OCI-LY7 (cell line): ENCODE measurements at regions not wholly inside any gene's neighbourhood (a gene's known extent, or its start where the extent isn't known, plus 50 kb on each side); places are given as distances from the start of the nearest gene placed in this dataset.

Experiments used
- BruUV-seq: library from RNA; stranded (reverse); fragments of 400-500 nt; replicated peaks from 2 replicates; lab custom pipeline; 2021; lab: Mats Ljungman, UMichigan
- CTCF ChIA-PET: fragments of 300-600 bp; sonication (Branson Sonifier 250); formaldehyde crosslinking; loops from one replicate; lab custom pipeline; 2022; ENCODE audit warnings: antibody characterized with exemption; ENCODE audit not compliant: unreplicated experiment; lab: Charles Lee
- POLR2A ChIA-PET: fragments of 300-600 bp; sonication (Branson Sonifier 250); formaldehyde crosslinking; loops from one replicate; lab custom pipeline; 2022; ENCODE audit warnings: antibody characterized with exemption; lab: Charles Lee
- DNase-seq: peaks from one replicate; pipeline ENCODE4 v3.0.0-alpha.2; 2015; ENCODE audit warnings: low spot score
- H2AFZ ChIP-seq: fragments of 200-600 bp; sonication (generic), shearing (Covaris generic); 2 replicates; pipeline ENCODE4 v1.6.1; 2014; ENCODE audit warnings: mild to moderate bottlenecking, antibody characterized with exemption, low read length, moderate library complexity
- H3K27ac ChIP-seq: fragments of 200-600 bp; sonication (generic); 2 replicates; pipeline ENCODE4 v1.5.1; 2014; ENCODE audit warnings: mixed run types, low read depth, mild to moderate bottlenecking, moderate library complexity, low read length, inconsistent platforms; ENCODE audit not compliant: poor library complexity, severe bottlenecking
- H3K36me3 ChIP-seq: fragments of 200-600 bp; sonication (generic); 2 replicates; pipeline ENCODE4 v1.6.1; 2014; ENCODE audit warnings: mild to moderate bottlenecking, antibody characterized with exemption, low read length, moderate library complexity, mixed read lengths; ENCODE audit not compliant: insufficient read depth
- H3K4me1 ChIP-seq: fragments of 200-600 bp; sonication (generic); 2 replicates; pipeline ENCODE4 v1.5.1; 2014; ENCODE audit warnings: mild to moderate bottlenecking, low read length; ENCODE audit not compliant: insufficient read depth, poor library complexity, severe bottlenecking
- H3K4me2 ChIP-seq: fragments of 200-600 bp; sonication (generic); 2 replicates; pipeline ENCODE4 v1.6.1; 2014; ENCODE audit warnings: mild to moderate bottlenecking, low read length
- H3K4me3 ChIP-seq: fragments of 200-600 bp; sonication (generic); 2 replicates; pipeline ENCODE4 v1.5.1; 2014; ENCODE audit warnings: mild to moderate bottlenecking, low read depth, low read length; ENCODE audit not compliant: poor library complexity, severe bottlenecking
- H3K79me2 ChIP-seq: fragments of 200-600 bp; sonication (generic); 2 replicates; pipeline ENCODE4 v1.6.1; 2016; ENCODE audit warnings: low read depth, mild to moderate bottlenecking, low read length, moderate library complexity, mixed read lengths; ENCODE audit not compliant: insufficient read depth
- H3K9me2 ChIP-seq: fragments of 200-600 bp; sonication (generic); 2 replicates; pipeline ENCODE4 v1.6.1; 2016; ENCODE audit warnings: mild to moderate bottlenecking, low read length, mixed read lengths; ENCODE audit not compliant: insufficient read depth
- H3K9me3 ChIP-seq: fragments of 200-600 bp; sonication (generic); 2 replicates; pipeline ENCODE4 v1.6.1; 2014; ENCODE audit warnings: mild to moderate bottlenecking, mixed run types, low read length, mixed read lengths
- H4K20me1 ChIP-seq: fragments of 200-600 bp; sonication (generic); 2 replicates; pipeline ENCODE4 v1.6.1; 2014; ENCODE audit warnings: mild to moderate bottlenecking, antibody characterized with exemption, low read length, moderate library complexity, mixed read lengths; ENCODE audit not compliant: insufficient read depth
- EZH2phosphoT487 ChIP-seq: fragments of 200-600 bp; sonication (generic); IDR thresholded peaks from 2 replicates; pipeline ENCODE4 v1.6.1; 2018; ENCODE audit warnings: low read depth, borderline replicate concordance, mild to moderate bottlenecking, mixed run types, antibody characterized with exemption, low read length, moderate library complexity, mixed read lengths
- intact Hi-C: fragments of 100-400 bp; cut with micrococcal nuclease; formaldehyde crosslinking; loops from one replicate; pipeline ENCODE4 v1.10.0; 2022; ENCODE audit not compliant: unreplicated experiment
- TF ChIP-seq, protein P1 (sequence below): fragments of 200-600 bp; sonication (generic); conservative IDR thresholded peaks from 2 replicates; pipeline ENCODE4 v1.5.1; 2014; ENCODE audit warnings: mild to moderate bottlenecking, antibody characterized with exemption, low read length, moderate library complexity, mixed read lengths

DNA sequence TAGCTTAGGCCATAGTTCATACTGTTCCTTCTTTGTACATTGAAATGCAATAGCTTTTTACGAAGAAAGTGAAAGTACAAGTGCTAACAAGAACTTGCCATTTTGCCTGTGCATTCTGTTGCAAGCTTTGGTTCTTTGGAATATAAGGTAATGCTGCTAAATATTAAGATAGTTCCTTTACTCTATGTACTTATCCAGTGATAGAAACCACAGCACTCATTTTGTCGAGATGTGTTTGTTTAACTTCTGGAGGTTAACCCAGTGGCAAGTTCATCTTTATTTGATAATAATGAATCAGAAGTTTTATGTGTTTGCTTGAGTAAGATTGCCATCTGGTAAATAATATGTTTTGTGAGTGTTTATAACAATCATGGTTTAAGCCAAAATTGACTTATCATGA, 373.1 kb upstream of the FANCL start:
- Histone ChIP-seq H3K4me3 (no peak overlapping the region), H3K9me2 (no peaks in the 10 kb centered on the region), H3K27ac (no peak overlapping the region), H3K4me2 (no peak overlapping the region), H3K36me3 (no peaks in the 10 kb centered on the region), H3K9me3 (no peaks in the 10 kb centered on the region), H4K20me1 (no peaks in the 10 kb centered on the region), H3K79me2 (no peaks in the 10 kb centered on the region), H2AFZ (no peak overlapping the region), H3K4me1 (no peaks in the 10 kb centered on the region)
- CTCF ChIA-PET, result no interaction called here
- DNase-seq, result no peak
- intact Hi-C loops, result no loop called here
- no TSS peak for BruUV-seq
- POLR2A ChIA-PET, result interaction anchor here (0.6 to 0.7 kb wide), 2 partner anchors 21 to 513 kb away, joined by 3 to 5 read pairs; no protein-coding TSS in a partner anchor
- TF ChIP-seq, protein P1, sequence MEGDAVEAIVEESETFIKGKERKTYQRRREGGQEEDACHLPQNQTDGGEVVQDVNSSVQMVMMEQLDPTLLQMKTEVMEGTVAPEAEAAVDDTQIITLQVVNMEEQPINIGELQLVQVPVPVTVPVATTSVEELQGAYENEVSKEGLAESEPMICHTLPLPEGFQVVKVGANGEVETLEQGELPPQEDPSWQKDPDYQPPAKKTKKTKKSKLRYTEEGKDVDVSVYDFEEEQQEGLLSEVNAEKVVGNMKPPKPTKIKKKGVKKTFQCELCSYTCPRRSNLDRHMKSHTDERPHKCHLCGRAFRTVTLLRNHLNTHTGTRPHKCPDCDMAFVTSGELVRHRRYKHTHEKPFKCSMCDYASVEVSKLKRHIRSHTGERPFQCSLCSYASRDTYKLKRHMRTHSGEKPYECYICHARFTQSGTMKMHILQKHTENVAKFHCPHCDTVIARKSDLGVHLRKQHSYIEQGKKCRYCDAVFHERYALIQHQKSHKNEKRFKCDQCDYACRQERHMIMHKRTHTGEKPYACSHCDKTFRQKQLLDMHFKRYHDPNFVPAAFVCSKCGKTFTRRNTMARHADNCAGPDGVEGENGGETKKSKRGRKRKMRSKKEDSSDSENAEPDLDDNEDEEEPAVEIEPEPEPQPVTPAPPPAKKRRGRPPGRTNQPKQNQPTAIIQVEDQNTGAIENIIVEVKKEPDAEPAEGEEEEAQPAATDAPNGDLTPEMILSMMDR, result no peak
- TF ChIP-seq EZH2phosphoT487, result no peak

DNA sequence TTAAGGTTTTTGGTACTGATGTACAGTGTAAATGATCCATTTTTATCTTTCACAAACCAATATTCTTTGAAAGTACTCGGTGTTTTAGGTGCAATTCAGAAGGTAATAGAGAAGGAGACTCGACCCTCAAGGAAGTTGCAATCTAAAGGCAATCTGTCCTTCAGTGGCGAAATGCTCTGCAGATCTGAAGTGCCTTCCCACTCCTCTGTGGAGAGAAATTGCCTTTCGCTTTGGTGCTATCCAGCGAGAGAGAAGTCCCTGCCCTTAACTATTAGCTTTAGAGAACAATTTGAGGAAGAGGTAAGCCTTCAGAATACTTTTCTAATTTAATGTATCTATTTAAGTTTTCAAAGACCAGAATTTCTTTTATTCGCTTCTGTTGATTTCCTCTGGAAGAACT, 371.8 kb upstream of the FANCL start:
- BruUV-seq, result no TSS peak
- no peaks in the 10 kb centered on the region for H3K9me3 ChIP-seq
- H3K4me3 ChIP-seq, result no peak overlapping the region
- H3K4me1 ChIP-seq, result no peaks in the 10 kb centered on the region
- H3K36me3 ChIP-seq, result no peaks in the 10 kb centered on the region
- intact Hi-C loops, result no loop called here
- H3K79me2 ChIP-seq, result no peaks in the 10 kb centered on the region
- H3K9me2 ChIP-seq, result no peaks in the 10 kb centered on the region
- no peak overlapping the region for H3K4me2 ChIP-seq
- no peaks in the 10 kb centered on the region for H4K20me1 ChIP-seq
- CTCF ChIA-PET, result no interaction called here
- POLR2A ChIA-PET, result interaction anchor here (0.7 kb wide), 1 partner anchor 113 kb away, joined by 3 read pairs; no protein-coding TSS in a partner anchor
- H2AFZ ChIP-seq, result no peak overlapping the region
- H3K27ac ChIP-seq, result no peak overlapping the region
- DNase-seq, result no peak
- no peak for TF ChIP-seq EZH2phosphoT487
- TF ChIP-seq, protein P1, result no peak

DNA sequence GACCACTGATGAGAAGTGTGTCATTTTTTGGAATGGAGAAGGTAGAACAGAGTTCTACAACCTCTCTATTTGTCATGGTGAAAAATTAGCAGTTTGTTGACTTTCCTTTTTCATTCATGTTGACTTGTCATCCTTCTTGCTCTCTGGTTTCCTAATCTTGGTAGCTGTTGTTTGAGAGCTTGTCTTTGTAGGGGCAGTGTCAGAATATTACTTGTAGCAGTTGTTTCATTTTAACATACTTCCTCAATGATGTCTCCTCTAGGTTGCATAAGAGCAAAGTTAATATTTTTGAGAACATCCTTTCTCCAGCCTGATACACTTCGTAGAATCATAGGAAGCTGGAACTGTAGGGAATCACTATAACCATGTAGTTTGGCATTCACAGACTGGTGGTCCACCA, 368.2 kb upstream of the FANCL start:
- Histone ChIP-seq H3K4me3 (no peak overlapping the region), H4K20me1 (no peaks in the 10 kb centered on the region), H3K4me1 (no peaks in the 10 kb centered on the region), H3K9me3 (no peaks in the 10 kb centered on the region), H3K9me2 (no peaks in the 10 kb centered on the region), H3K4me2 (no peak overlapping the region), H3K36me3 (no peaks in the 10 kb centered on the region), H3K27ac (no peak overlapping the region), H3K79me2 (no peaks in the 10 kb centered on the region), H2AFZ (no peak overlapping the region)
- TF ChIP-seq EZH2phosphoT487, result no peak
- TF ChIP-seq, protein P1, result no peak
- ChIA-PET CTCF (no interaction called here), POLR2A (no interaction called here)
- no peak for DNase-seq
- intact Hi-C loops, result no loop called here
- BruUV-seq, result no TSS peak
